NOMO-1 treated with DMSO at 0.1 percent for 48 hours (cell line): ENCODE measurements at regions not wholly inside any gene's neighbourhood (a gene's known extent, or its start where the extent isn't known, plus 50 kb on each side); places are given as distances from the start of the nearest gene placed in this dataset.

Source experiments
- DNase-seq: peaks from one replicate; lab custom pipeline; 2025; ENCODE audit not compliant: unreplicated experiment; lab: John Stamatoyannopoulos, UW

- DNase-seq, result no peak
These were observed 325.2 kb downstream of the MN1 start for GRCh38 chr22:27476318-27476717.

GRCh38 chr22:27476729-27477128 lies 324.8 kb downstream of the MN1 start:
- DNase-seq, result no peak

- no peak for DNase-seq
These were observed 324.4 kb downstream of the MN1 start for GRCh38 chr22:27477171-27477570.

DNA sequence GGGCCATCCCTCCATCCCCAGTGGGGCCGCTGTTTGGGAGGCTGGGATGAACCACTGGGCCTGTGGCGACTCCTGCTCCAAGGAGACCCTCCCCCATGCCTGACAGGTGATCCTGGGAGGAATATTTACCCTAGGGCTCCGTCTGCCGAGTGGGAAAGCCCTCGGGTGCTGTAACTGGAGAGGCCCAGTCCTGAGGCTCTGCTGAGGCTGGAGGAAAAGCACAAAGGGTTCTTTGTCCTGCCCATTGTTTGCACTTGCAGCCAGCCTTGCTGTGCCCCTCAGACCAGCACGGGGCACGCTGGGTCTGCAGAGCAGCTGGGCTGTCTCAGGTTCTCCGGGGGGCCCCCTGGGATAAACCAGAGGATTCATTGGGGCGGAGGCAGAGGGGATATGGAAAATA lies 321.1 kb downstream of the MN1 start:
- DNase-seq, result no peak

DNA sequence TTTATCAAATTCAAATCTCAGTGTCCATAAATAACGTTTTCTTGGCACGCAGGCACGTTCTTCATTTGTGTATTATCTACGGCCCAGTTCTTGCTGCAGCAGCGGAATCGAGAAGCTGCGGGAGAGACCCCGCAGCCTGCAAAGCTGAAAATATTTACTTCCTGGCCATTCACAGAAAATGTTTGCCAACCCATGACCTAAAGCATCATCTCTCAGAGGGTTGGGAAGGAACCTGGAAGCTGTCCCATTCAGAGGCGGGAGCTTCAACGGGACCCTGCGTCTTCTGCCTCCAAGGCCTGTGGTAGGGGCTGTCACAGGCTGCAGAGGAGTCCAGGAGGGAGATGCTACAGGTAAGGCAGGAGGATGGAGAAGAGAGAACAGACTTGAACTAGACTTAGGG lies 319.2 kb downstream of the MN1 start:
- DNase-seq, result no peak

DNA sequence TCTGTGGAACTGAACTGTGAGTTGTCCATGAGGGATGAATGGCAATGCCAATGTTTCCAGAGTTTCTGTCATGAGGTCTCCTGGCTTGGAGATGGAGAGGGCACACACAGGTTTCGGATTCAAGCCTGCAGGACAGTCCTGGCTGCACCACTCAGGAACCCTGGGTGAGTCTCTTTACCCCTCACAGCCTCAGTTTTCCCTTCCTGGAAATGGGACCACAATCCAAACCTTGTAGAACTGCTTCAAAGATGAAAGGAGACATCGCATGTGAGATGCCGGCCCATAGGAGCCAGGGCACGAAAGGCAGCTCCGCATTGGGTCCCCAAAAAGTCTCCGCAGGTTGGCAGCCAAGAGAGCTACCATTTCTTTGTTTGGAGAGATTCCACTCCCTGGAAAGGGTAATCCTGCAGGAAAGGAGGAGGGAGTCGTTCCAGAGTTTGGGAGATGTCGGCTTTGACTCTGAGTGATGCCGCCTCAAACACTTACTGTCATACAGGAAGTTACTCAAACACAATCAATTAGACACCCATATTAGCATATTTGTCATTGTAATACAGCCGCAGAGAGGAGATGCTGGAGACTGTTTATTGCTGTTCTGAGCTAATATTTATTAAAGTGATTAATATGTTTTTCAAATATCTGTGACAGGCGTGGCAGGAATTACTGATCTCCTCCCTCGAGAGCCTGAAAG lies 318.3 kb downstream of the MN1 start:
- DNase-seq, result no peak

DNA sequence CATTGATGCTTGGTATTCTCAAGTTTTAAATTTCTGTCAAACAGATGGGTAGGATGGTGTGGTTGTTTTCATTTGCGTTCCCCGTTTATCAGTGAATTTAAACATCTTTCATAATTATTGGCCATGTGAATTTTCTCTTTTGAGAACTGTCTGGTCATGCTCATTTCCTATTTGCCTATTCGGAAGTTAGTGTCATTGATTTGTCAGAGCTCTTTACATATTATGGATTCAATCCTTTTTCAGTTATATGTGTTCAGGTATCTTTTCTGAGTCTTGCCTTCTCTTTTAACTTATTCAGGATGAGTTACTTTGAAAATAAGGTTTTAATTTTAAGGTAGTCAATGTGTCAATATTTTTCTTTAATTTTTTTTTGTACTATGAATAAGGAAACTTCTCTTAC lies 315.7 kb downstream of the MN1 start:
- no peak for DNase-seq

- DNase-seq, result no peak
These were observed 313.7 kb downstream of the MN1 start for GRCh38 chr22:27487600-27488452.

DNA sequence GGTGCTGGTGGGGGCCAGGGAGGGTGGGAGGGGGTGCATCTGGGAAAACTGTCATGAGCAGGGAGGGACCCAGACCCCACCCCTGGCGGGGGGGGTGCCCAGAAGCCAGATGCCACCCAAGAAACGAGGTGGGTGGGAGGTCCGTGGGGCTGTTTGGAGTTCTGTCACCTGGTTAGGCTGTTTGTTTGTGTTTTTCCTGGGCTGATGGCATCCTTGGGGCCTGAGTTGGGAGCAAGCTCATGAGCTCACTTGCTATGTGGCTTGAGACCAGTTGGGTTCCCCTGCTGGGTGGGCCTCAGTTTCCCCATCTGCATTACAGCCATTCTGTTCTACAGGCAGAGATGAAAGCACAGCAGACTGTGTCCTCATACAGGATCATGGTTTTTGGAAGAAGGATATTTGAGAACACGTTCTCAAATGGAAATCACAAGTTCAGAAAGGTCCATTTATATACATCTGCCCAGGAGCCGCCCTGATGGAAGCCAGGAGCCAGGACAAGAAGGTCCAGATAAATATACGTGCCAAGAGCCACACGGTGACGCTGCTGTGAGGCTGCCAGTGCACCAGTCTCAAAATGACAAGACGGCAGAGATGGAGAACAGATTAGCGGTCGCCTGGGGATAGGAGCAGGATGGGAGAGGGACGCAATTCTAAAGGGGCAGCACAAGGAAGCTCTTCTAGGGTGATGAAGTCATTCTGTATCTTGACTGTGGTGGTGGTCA lies 312.9 kb downstream of the MN1 start:
- no peak for DNase-seq

DNA sequence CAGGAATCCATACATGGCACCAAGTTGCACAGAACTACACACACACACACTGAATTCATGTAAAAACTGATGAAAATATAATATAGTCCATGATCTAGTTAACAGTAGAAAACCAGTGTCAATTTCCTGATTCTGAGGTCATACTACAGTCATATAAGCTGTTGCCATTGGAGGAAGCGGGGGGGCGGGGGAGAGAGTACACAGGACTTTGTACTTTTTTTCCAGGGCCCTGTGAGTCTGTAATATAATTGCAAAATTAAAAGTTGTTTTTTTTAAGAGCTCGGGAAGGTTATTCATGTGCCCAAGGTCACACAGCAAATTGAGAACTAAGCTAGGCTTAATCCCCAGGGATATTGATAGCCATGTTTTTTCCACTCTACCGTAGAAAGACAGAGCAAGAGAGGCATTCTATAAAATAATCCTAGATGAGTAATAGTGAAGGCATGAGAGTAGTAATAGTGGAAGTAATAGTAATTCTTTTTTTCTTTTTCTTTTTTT lies 312.3 kb downstream of the MN1 start:
- no peak for DNase-seq

- no peak for DNase-seq
These were observed 311.5 kb downstream of the MN1 start for GRCh38 chr22:27490080-27490479.

DNA sequence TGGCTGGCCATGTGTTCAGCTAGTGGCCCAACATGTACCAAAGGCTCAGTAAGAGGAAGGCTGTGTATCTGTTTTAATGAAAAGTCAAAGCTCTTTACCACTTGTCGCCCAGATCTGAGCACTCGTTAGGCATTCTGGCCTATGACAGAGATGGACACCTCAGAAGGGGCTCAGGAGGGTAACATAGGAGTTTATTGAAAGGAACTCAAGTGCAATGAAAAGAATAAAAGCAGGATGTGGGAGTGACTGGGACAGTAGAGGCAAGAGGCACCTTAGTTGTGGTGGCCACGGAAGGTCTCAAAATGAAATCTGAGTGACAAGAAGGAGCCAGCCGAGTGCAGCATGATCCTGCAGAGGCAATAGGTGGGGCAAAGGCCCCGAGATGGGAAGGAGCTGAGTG lies 309.7 kb downstream of the MN1 start:
- no peak for DNase-seq

GRCh38 chr22:27492566-27493201 lies 308.9 kb downstream of the MN1 start:
- DNase-seq, result no peak

DNA sequence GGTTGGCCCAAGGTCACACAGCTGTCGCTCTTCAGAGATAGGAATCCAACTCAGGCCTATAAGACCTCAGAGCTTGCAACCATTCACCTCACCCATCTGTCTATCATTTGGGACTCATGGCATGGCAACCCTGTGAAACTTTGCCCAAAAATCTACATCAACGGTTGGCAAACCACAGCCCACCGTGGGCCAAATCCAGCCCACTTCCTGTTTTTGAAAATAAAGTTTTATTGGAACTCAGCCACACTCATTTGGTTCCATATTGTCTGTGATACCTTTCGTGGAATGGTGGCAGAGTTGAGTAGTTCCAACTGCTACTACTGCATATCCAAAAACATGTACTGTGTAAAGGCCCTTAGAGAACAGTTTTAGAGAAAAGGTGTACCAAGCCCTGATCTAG lies 307.8 kb downstream of the MN1 start:
- DNase-seq, result no peak

GRCh38 chr22:27494785-27495184 lies 306.8 kb downstream of the MN1 start:
- DNase-seq, result no peak

- no peak for DNase-seq
These were observed 306.2 kb downstream of the MN1 start for GRCh38 chr22:27495325-27495724.

- DNase-seq, result no peak
These were observed 302.4 kb downstream of the MN1 start for GRCh38 chr22:27499121-27499520.

DNA sequence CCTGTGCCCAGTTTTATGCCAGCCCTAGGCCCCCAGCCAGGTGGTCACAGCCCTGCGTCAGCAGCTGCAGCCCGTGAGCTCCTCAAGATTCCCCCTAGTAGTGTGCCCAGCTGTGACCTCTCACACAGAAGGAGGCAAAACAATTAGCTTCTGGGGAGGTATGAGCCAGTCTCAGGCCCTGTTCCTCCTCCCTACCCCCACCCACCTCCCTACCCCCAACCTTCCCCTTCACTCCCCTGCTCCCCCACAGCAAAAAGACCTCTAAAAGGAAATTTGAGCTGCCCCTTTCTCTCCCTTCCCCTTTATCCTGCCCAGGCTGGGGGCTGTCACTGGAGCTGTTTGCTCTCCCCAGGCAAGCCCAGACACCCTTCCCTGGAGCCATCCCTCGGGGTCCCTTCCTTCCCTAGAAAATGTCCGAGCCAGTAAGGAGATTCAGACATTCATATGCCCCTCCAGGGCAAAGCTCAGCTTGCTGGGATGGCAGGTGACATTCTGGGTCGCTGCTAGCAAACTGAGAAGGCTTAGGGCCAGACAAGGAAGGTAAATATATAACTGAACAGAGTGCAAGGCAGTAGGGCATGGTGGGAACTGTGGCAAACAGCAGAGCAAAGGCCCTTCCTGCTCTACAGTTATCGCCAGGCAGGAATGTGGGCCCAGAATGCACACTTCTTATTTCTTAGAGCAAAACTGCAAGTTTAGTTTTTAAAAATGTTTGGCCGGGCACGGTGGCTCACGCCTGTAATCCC lies 300.2 kb downstream of the MN1 start:
- DNase-seq, result no peak

- no peak for DNase-seq
These were observed 299.2 kb downstream of the MN1 start for GRCh38 chr22:27502327-27502726.
